GM10248 (cell line): ENCODE measurements at regions not wholly inside any gene's neighbourhood (a gene's known extent, or its start where the extent isn't known, plus 50 kb on each side); places are given as distances from the start of the nearest gene placed in this dataset.

Experiments used
- CTCF ChIA-PET: fragments of 300-600 bp; sonication (Branson Sonifier 250); formaldehyde crosslinking; extraction: SDS; loops from one replicate; lab custom pipeline; 2021; ENCODE audit warnings: antibody characterized with exemption; lab: Yijun Ruan, JAX
- POLR2A ChIA-PET: fragments of 350-650 bp; sonication (Branson Sonifier 250); formaldehyde crosslinking; extraction: SDS; loops from one replicate; lab custom pipeline; 2020; ENCODE audit warnings: antibody characterized with exemption; lab: Yijun Ruan, JAX
- DNase-seq: peaks from one replicate; pipeline ENCODE4 v3.0.0; 2012; ENCODE audit errors: extremely low spot score
- TF ChIP-seq, protein P1 (sequence below): IDR thresholded peaks from 2 replicates; pipeline ENCODE4 v1.5.1; 2012; ENCODE audit warnings: mild to moderate bottlenecking, low read depth; ENCODE audit errors: extremely low read depth, missing control alignments, control extremely low read depth

DNA sequence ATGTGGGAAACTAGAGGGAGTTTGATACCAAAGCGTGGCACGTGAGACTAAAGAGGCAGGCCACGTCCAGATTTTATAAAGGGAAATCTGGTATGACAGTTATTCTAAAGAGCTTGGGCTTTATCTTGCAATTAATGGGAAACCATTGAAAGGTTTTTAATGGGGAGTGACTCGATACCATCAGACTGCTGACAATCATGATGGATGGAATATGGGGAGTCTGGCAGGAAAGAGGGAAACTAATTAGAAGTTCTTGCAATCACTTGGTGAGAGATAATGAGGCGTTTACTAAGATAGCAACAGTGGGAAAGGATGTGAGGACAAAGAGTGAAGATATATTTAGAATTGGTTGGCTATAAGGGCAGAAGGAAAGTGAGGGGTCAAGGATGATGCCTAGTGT lies 94.0 kb downstream of the MBL2 start:
- TF ChIP-seq, protein P1, sequence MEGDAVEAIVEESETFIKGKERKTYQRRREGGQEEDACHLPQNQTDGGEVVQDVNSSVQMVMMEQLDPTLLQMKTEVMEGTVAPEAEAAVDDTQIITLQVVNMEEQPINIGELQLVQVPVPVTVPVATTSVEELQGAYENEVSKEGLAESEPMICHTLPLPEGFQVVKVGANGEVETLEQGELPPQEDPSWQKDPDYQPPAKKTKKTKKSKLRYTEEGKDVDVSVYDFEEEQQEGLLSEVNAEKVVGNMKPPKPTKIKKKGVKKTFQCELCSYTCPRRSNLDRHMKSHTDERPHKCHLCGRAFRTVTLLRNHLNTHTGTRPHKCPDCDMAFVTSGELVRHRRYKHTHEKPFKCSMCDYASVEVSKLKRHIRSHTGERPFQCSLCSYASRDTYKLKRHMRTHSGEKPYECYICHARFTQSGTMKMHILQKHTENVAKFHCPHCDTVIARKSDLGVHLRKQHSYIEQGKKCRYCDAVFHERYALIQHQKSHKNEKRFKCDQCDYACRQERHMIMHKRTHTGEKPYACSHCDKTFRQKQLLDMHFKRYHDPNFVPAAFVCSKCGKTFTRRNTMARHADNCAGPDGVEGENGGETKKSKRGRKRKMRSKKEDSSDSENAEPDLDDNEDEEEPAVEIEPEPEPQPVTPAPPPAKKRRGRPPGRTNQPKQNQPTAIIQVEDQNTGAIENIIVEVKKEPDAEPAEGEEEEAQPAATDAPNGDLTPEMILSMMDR, result no peak
- no peak for DNase-seq
- CTCF ChIA-PET, result interaction anchor here (1.7 to 2.8 kb wide), 2 partner anchors 11 to 34 kb away, joined by 7 to 12 read pairs; no protein-coding TSS in a partner anchor
- POLR2A ChIA-PET, result no interaction called here

GRCh38 chr10:52679117-52679516 lies 93.5 kb downstream of the MBL2 start:
- DNase-seq, result no peak
- ChIA-PET POLR2A (no interaction called here), CTCF (interaction anchor here (1.7 kb wide), 1 partner anchor 35 kb away, joined by 7 read pairs; no protein-coding TSS in a partner anchor)
- TF ChIP-seq, protein P1, result no peak

DNA sequence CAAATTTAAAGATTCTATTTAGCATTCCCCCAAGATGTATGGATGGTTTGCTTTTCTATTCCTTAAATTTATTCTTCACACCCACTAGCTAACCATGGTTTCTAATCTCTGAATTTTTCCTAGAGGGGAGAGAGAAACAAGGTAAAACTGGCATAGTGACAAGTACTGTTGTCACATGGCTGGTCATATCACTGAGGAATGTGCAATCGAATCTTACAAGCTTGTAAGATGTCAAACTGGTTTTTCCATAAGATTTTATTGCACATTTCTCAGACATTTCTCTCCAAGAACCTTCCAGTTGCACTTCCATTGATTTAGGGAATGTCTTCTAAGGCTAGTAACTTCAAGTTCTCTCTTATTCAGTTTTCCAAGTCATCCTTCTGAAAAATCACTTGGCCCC lies 89.8 kb downstream of the MBL2 start:
- TF ChIP-seq, protein P1, result no peak
- DNase-seq, result no peak
- ChIA-PET POLR2A (no interaction called here), CTCF (no interaction called here)

DNA sequence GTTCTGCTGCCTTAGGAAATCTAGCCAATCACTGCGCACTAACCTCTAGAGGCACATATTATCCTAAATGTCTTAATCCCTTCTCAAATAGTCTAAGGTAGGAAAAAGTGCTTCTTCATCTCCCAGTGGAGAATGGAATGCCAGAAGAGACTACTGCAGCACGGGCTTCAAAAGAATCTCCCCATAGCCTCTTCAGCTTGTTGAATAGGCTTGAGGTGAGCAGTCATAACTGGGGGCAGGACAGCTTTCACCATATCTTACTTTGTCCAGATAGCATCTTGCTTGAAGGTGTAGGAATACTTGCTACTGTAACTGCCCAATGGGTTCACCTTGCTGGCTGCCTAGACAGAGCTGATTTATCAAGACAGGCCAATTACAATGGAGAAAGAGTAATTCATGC lies 88.8 kb downstream of the MBL2 start:
- TF ChIP-seq, protein P1, result no peak
- no peak for DNase-seq
- ChIA-PET POLR2A (no interaction called here), CTCF (interaction anchor here (1.2 to 1.6 kb wide), 2 partner anchors 8 to 40 kb away, joined by 3 to 8 read pairs; no protein-coding TSS in a partner anchor)

DNA sequence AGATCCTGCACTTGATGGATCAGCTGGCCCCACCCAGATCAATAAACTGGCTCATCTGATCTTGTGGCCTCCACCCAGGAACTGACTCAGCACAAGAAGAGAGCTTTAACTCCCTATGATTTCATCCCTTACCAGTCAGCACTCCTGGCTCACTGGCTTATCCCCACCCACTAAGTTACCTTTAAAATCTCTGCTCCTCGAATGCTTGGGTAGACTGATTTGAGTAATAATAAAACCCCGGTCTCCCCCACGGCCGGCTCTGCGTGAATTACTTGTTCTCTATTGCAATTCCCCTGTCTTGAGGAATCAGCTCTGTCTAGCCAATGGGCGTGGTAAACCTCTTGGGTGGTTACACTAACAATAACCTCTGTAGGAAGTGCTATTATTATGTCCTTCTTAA lies 83.7 kb downstream of the MBL2 start:
- DNase-seq, result no peak
- TF ChIP-seq, protein P1, result no peak
- POLR2A ChIA-PET, result no interaction called here
- CTCF ChIA-PET, result interaction anchor here (0.8 to 3.2 kb wide), 2 partner anchors 9 to 13 kb away, joined by 3 to 12 read pairs; no protein-coding TSS in a partner anchor

DNA sequence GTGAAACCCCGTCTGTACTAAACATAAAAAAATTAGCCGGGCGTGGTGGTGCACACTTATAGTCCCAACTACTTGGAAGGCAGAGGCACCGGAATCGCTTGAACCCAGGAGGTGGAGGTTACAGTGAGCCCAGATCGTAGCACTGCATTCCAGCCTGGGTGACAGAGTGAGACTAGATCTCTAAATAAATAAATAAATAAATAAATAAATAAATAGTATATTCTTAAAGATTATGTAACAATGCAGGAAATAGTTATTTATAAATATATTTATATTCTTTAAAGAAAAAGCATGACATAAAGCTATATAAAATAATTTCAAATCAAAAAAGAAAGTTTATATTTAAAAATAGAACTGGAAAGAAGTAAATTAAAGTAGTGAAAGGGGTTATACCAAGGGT lies 76.4 kb downstream of the MBL2 start:
- TF ChIP-seq, protein P1, result no peak
- CTCF ChIA-PET, result interaction anchor here (1.3 kb wide), 1 partner anchor 51 kb away, joined by 4 read pairs; no protein-coding TSS in a partner anchor
- POLR2A ChIA-PET, result no interaction called here
- DNase-seq, result no peak
